ENCODE measurements at regions not wholly inside any gene's neighbourhood (a gene's known extent, or its start where the extent isn't known, plus 50 kb on each side); places are given as distances from the start of the nearest gene placed in this dataset.

DNA sequence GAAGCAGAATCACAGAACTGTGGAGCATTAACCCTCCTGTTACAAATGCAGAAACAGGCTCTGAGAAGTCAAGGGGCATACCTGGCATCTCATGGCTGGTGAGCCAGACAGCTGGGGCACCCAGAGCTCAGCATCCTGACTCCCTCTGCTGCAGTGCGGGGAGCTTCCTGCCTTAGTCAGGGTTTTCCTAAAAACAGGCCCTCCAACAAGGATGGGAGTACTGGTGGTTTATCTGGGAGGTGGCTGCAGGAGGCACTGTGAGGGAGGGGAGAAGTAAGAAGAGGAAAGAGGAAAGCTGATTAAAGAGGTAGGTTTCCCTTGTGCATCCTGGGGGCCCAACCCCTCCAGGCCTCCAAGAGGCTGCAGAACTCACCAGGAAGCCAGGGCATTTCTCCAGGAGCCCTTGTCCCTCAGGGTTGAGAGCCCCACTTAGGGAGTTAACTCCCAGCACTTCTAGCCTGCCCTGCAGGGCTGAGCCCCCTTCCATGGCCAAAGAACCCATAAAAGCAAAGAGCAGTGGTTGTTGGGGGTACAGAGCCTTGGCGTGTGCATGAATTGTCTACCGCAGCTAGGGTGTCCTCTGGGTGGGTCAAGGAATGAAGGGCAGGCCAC, 261.5 kb upstream of the RPL38 start:
- POLR2A ChIA-PET, result no interaction called here
- DNase-seq (no peak), ATAC-seq (ENCODE audit: low read depth) (no peak)
- H2AFZ ChIP-seq (ENCODE audit: insufficient read depth, low read depth, low read length, poor library complexity, severe bottlenecking), result no peak overlapping the region
- no peak overlapping the region for H3K4me3 ChIP-seq (ENCODE audit: control extremely low read depth in 1 of 5, extremely low read depth in 1 of 5, insufficient read depth in 1 of 5, low read depth in 2 of 5, low read length in 4 of 5)
- no peaks in the 10 kb centered on the region for H3K79me2 ChIP-seq (ENCODE audit: control insufficient read depth, insufficient read depth, low read length)
- no peaks in the 10 kb centered on the region for H3K9me3 ChIP-seq (ENCODE audit: control extremely low read depth in 1 of 3, control insufficient read depth in 2 of 3, insufficient read depth in 1 of 3, low read length in 2 of 3)
- H3K4me1 ChIP-seq (ENCODE audit: control insufficient read depth in 2 of 2, insufficient read depth in 2 of 2, low read length in 2 of 2), result no peaks in the 10 kb centered on the region
- Mint-ChIP-seq H3K27me3 (peaks cover 27% of the 10 kb centered on the region), H3K27ac (no peak overlapping the region), H3K4me3 (no peak overlapping the region), H3K4me1 (no peaks in the 10 kb centered on the region), H3K9me3 (ENCODE audit: insufficient read depth) (no peaks in the 10 kb centered on the region)
- intact Hi-C loops (cut with micrococcal nuclease), result no loop called here
- no peak overlapping the region for H3K4me2 ChIP-seq (replicated peaks; ENCODE audit: low read depth, low read length, poor library complexity, severe bottlenecking)
- no peak for TF ChIP-seq EZH2 (IDR thresholded peaks at IDR 0.05; ENCODE audit: borderline replicate concordance, insufficient read depth, low read depth, low read length, poor library complexity, severe bottlenecking)
- H3K36me3 ChIP-seq (replicated peaks in 1 of 2; ENCODE audit: control extremely low read depth in 1 of 2, control insufficient read depth in 1 of 2, extremely low read depth in 1 of 2, insufficient read depth in 2 of 2, low read length in 1 of 2), result no peaks in the 10 kb centered on the region
- no peak overlapping the region for H3K27ac ChIP-seq (ENCODE audit: low read length in 2 of 2)
- no peaks in the 10 kb centered on the region for H3K27me3 ChIP-seq (replicated peaks in 1 of 4; ENCODE audit: control extremely low read depth in 1 of 4, control insufficient read depth in 3 of 4, insufficient read depth in 4 of 4, low read length in 3 of 4)
- WGBS (ENCODE audit: insufficient coverage), result 100% methylated on average over 2 of the region's 3 CpGs
- no peaks in the 10 kb centered on the region for H4K20me1 ChIP-seq (ENCODE audit: control insufficient read depth, insufficient read depth, low read length, poor library complexity, severe bottlenecking)
- CTCF ChIA-PET, result no interaction called here
- H3K9ac ChIP-seq (ENCODE audit: low read length), result no peak overlapping the region

DNA sequence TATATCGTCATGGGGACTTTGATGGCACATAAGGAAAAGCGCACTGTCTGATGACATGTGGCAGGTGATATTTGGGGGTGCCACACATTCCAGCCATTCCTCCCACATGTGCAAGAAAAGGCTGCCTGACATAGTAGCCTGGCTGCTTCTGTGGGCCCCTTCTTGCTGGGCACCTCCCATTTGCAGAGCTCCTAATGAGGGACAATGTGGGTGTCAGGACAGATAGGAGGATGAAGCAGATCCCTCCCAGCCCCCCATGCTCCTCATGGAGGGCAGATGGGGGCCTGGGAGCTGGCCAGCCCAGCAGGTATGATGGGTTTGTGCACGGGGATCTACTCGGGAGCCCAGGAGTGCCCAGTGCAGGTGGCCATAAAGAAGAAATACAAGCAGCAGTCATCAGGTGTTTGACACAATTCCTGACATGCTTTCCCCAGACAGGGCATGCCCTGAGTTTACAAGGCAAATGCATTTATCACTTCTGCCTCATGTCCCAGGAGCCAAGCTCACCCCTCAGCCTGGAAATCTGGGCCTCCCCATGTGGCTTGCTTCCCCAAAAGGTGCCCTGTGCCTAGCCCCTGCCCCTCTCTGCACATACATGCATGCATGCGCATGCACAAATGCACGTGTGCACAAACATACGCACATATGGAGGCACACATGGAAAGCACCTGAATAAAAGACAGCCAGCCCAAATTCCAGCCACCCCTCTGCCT, 260.6 kb upstream of the RPL38 start:
- no peak for TF ChIP-seq EZH2 (IDR thresholded peaks at IDR 0.05; ENCODE audit: borderline replicate concordance, insufficient read depth, low read depth, low read length, poor library complexity, severe bottlenecking)
- TF ChIP-seq, protein P1, sequence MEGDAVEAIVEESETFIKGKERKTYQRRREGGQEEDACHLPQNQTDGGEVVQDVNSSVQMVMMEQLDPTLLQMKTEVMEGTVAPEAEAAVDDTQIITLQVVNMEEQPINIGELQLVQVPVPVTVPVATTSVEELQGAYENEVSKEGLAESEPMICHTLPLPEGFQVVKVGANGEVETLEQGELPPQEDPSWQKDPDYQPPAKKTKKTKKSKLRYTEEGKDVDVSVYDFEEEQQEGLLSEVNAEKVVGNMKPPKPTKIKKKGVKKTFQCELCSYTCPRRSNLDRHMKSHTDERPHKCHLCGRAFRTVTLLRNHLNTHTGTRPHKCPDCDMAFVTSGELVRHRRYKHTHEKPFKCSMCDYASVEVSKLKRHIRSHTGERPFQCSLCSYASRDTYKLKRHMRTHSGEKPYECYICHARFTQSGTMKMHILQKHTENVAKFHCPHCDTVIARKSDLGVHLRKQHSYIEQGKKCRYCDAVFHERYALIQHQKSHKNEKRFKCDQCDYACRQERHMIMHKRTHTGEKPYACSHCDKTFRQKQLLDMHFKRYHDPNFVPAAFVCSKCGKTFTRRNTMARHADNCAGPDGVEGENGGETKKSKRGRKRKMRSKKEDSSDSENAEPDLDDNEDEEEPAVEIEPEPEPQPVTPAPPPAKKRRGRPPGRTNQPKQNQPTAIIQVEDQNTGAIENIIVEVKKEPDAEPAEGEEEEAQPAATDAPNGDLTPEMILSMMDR (IDR thresholded peaks at IDR 0.05), result no peak
- 89% methylated on average over 5 of the region's 7 CpGs for WGBS (ENCODE audit: insufficient coverage)
- H3K4me2 ChIP-seq (replicated peaks; ENCODE audit: low read depth, low read length, poor library complexity, severe bottlenecking), result no peak overlapping the region
- H3K4me3 ChIP-seq (ENCODE audit: control extremely low read depth in 1 of 5, extremely low read depth in 1 of 5, insufficient read depth in 1 of 5, low read depth in 2 of 5, low read length in 4 of 5), result no peak overlapping the region
- ATAC-seq (ENCODE audit: low read depth), result no peak
- H3K4me1 ChIP-seq (ENCODE audit: control insufficient read depth in 2 of 2, insufficient read depth in 2 of 2, low read length in 2 of 2), result no peaks in the 10 kb centered on the region
- no peaks in the 10 kb centered on the region for H3K9me3 Mint-ChIP-seq (ENCODE audit: insufficient read depth)
- no peak overlapping the region for H2AFZ ChIP-seq (ENCODE audit: insufficient read depth, low read depth, low read length, poor library complexity, severe bottlenecking)
- H3K4me1 Mint-ChIP-seq, result no peaks in the 10 kb centered on the region
- H3K9me3 ChIP-seq (ENCODE audit: control extremely low read depth in 1 of 3, control insufficient read depth in 2 of 3, insufficient read depth in 1 of 3, low read length in 2 of 3), result peaks cover 0 to 2% (median 0%) of the 10 kb centered on the region in 3 donors
- intact Hi-C loops (cut with micrococcal nuclease), result no loop called here
- no peak overlapping the region for H3K9ac ChIP-seq (ENCODE audit: low read length)
- H3K79me2 ChIP-seq (ENCODE audit: control insufficient read depth, insufficient read depth, low read length), result no peaks in the 10 kb centered on the region
- DNase-seq, result no peak
- no peak overlapping the region for H3K27ac ChIP-seq (ENCODE audit: low read length in 2 of 2)
- ChIA-PET CTCF (no interaction called here), POLR2A (no interaction called here)
- H3K36me3 ChIP-seq (replicated peaks in 1 of 2; ENCODE audit: control extremely low read depth in 1 of 2, control insufficient read depth in 1 of 2, extremely low read depth in 1 of 2, insufficient read depth in 2 of 2, low read length in 1 of 2), result no peaks in the 10 kb centered on the region
- H3K27me3 Mint-ChIP-seq, result peaks cover 27% of the 10 kb centered on the region
- H3K27me3 ChIP-seq (replicated peaks in 1 of 4; ENCODE audit: control extremely low read depth in 1 of 4, control insufficient read depth in 3 of 4, insufficient read depth in 4 of 4, low read length in 3 of 4), result no peaks in the 10 kb centered on the region
- no peaks in the 10 kb centered on the region for H4K20me1 ChIP-seq (ENCODE audit: control insufficient read depth, insufficient read depth, low read length, poor library complexity, severe bottlenecking)
- no peak overlapping the region for H3K4me3 Mint-ChIP-seq
- no peak overlapping the region for H3K27ac Mint-ChIP-seq

All from B cell (primary cell).